KMS-11 (cell line): ENCODE measurements at regions not wholly inside any gene's neighbourhood (a gene's known extent, or its start where the extent isn't known, plus 50 kb on each side); places are given as distances from the start of the nearest gene placed in this dataset.

Experiments used
- H2AFZ ChIP-seq: fragments of 200-600 bp; sonication (generic); 2 replicates; pipeline ENCODE4 v1.6.1; 2016; ENCODE audit warnings: antibody characterized with exemption, mixed run types, low read depth
- H3K27ac ChIP-seq: fragments of 200-600 bp; sonication (generic); 2 replicates; pipeline ENCODE4 v1.6.1; 2016; ENCODE audit warnings: mild to moderate bottlenecking, mixed run types
- H3K27me3 ChIP-seq: fragments of 200-600 bp; sonication (generic); 2 replicates; pipeline ENCODE4 v1.6.1; 2017; ENCODE audit warnings: mild to moderate bottlenecking, low read depth, mixed run types, moderate library complexity; ENCODE audit not compliant: insufficient read depth
- H3K36me3 ChIP-seq: fragments of 200-600 bp; sonication (generic); 2 replicates; pipeline ENCODE4 v1.6.1; 2017; ENCODE audit warnings: mild to moderate bottlenecking, mixed run types; ENCODE audit not compliant: insufficient read depth
- H3K4me1 ChIP-seq: fragments of 200-600 bp; sonication (generic); 2 replicates; pipeline ENCODE4 v1.6.1; 2016; ENCODE audit warnings: mild to moderate bottlenecking, low read depth, mixed run types; ENCODE audit not compliant: poor library complexity, severe bottlenecking
- H3K4me2 ChIP-seq: fragments of 200-600 bp; sonication (generic); 2 replicates; pipeline ENCODE4 v1.7.0; 2016; ENCODE audit warnings: mild to moderate bottlenecking, mixed run types
- H3K4me3 ChIP-seq: fragments of 200-600 bp; sonication (generic); IDR thresholded peaks from 2 replicates; pipeline ENCODE4 v1.6.1; 2017; ENCODE audit warnings: low read depth, low read length, mixed read lengths; ENCODE audit not compliant: insufficient read depth
- H3K79me2 ChIP-seq: fragments of 200-600 bp; sonication (generic); 2 replicates; pipeline ENCODE4 v1.6.1; 2016; ENCODE audit warnings: low read depth, mixed run types; ENCODE audit not compliant: insufficient read depth
- H3K9ac ChIP-seq: fragments of 200-600 bp; sonication (generic); 2 replicates; pipeline ENCODE4 v1.6.1; 2016; ENCODE audit warnings: mild to moderate bottlenecking, mixed run types
- H4K20me1 ChIP-seq: fragments of 200-600 bp; sonication (generic); 2 replicates; pipeline ENCODE4 v1.6.1; 2016; ENCODE audit warnings: mild to moderate bottlenecking, mixed run types; ENCODE audit not compliant: insufficient read depth
- CTCF ChIP-seq: fragments of 200-600 bp; sonication (generic); conservative IDR thresholded peaks from 2 replicates; pipeline ENCODE4 v1.6.1; 2017; ENCODE audit warnings: low read depth, mild to moderate bottlenecking, antibody characterized with exemption, low read length, moderate library complexity, mixed read lengths

GRCh38 chrX:46220822-46221221 is 324.4 kb downstream of the ZNF674 start:
- no peaks in the 10 kb centered on the region for H3K4me1 ChIP-seq
- no peaks in the 10 kb centered on the region for H4K20me1 ChIP-seq
- H3K4me3 ChIP-seq: no peak overlapping the region
- H3K27ac ChIP-seq: no peak overlapping the region
- no peak overlapping the region for H3K9ac ChIP-seq
- H3K27me3 ChIP-seq: no peaks in the 10 kb centered on the region
- H2AFZ ChIP-seq: no peak overlapping the region
- H3K4me2 ChIP-seq: no peak overlapping the region
- TF ChIP-seq CTCF: no peak
- no peaks in the 10 kb centered on the region for H3K36me3 ChIP-seq
- no peaks in the 10 kb centered on the region for H3K79me2 ChIP-seq

- no peak for TF ChIP-seq CTCF
- Histone ChIP-seq H3K4me2 (no peak overlapping the region), H4K20me1 (no peaks in the 10 kb centered on the region), H3K4me3 (no peak overlapping the region), H3K79me2 (no peaks in the 10 kb centered on the region), H3K4me1 (no peaks in the 10 kb centered on the region), H3K27ac (no peak overlapping the region), H2AFZ (no peak overlapping the region), H3K27me3 (no peaks in the 10 kb centered on the region), H3K36me3 (no peaks in the 10 kb centered on the region), H3K9ac (no peak overlapping the region)
Observed at GRCh38 chrX:46218373-46218772, 326.8 kb downstream of the ZNF674 start.

GRCh38 chrX:46216406-46216805 is 328.8 kb downstream of the ZNF674 start:
- Histone ChIP-seq H3K27me3 (no peaks in the 10 kb centered on the region), H4K20me1 (no peaks in the 10 kb centered on the region), H3K79me2 (no peaks in the 10 kb centered on the region), H3K4me1 (no peaks in the 10 kb centered on the region), H2AFZ (no peak overlapping the region), H3K9ac (no peak overlapping the region), H3K36me3 (no peaks in the 10 kb centered on the region), H3K27ac (no peak overlapping the region), H3K4me2 (no peak overlapping the region), H3K4me3 (no peak overlapping the region)
- TF ChIP-seq CTCF: no peak

GRCh38 chrX:46211079-46211478 is 334.1 kb downstream of the ZNF674 start:
- no peak for TF ChIP-seq CTCF

More at GRCh38 chrX:46211079-46211478, 334.1 kb downstream of the ZNF674 start:
- H3K9ac ChIP-seq: no peak overlapping the region
- H4K20me1 ChIP-seq: no peaks in the 10 kb centered on the region
- H3K27me3 ChIP-seq: no peaks in the 10 kb centered on the region
- H3K79me2 ChIP-seq: no peaks in the 10 kb centered on the region
- no peak overlapping the region for H2AFZ ChIP-seq
- H3K36me3 ChIP-seq: no peaks in the 10 kb centered on the region
- H3K4me1 ChIP-seq: peaks cover 26% of the 10 kb centered on the region
- no peak overlapping the region for H3K4me3 ChIP-seq
- H3K27ac ChIP-seq: no peak overlapping the region
- no peak overlapping the region for H3K4me2 ChIP-seq
